IMR-90 (cell line): ENCODE measurements at regions not wholly inside any gene's neighbourhood (a gene's known extent, or its start where the extent isn't known, plus 50 kb on each side); places are given as distances from the start of the nearest gene placed in this dataset.

ENCODE experiments used
- ATAC-seq: fragments of 200-7000 bp; cut with Tn5 transposase; 2 replicates; pipeline ENCODE4 v1.9.1; 2020; ENCODE audit warnings: low read depth, mild to moderate bottlenecking, moderate library complexity
- BruUV-seq: library from RNA; stranded (reverse); fragments of 400-500 nt; replicated peaks from 2 replicates; lab custom pipeline; 2021; lab: Mats Ljungman, UMichigan
- CTCF ChIA-PET: fragments of 300-600 bp; formaldehyde crosslinking; extraction: SDS; loops from one replicate; lab custom pipeline; 2021; ENCODE audit warnings: antibody characterized with exemption; lab: Yijun Ruan, JAX
- POLR2A ChIA-PET: fragments of 300-600 bp; sonication (Branson Sonifier 250); formaldehyde crosslinking; loops from one replicate; lab custom pipeline; 2022; ENCODE audit warnings: antibody characterized with exemption; ENCODE audit not compliant: unreplicated experiment; lab: Charles Lee
- DNase-seq: peaks from one replicate; pipeline ENCODE4 v3.0.0; 2013
- H2AFZ ChIP-seq: replicated peaks from 2 replicates; pipeline ENCODE3; 2013; ENCODE audit warnings: low read length, mild to moderate bottlenecking; ENCODE audit not compliant: poor library complexity
- H2AK5ac ChIP-seq: 2 replicates; pipeline ENCODE4 v1.6.1; 2013; ENCODE audit warnings: low read depth, low read length, inconsistent platforms
- H2AK9ac ChIP-seq: replicated peaks from 2 replicates; pipeline ENCODE3; 2013; ENCODE audit warnings: mild to moderate bottlenecking, low read depth, low read length, moderate library complexity; ENCODE audit not compliant: poor library complexity
- H2BK120ac ChIP-seq: 2 replicates; pipeline ENCODE4 v1.6.1; 2013; ENCODE audit warnings: low read depth, low read length, inconsistent platforms
- H2BK15ac ChIP-seq: 3 replicates; pipeline ENCODE4 v1.6.1; 2013; ENCODE audit warnings: low read depth, low read length, inconsistent platforms
- H2BK20ac ChIP-seq: 2 replicates; pipeline ENCODE4 v1.6.1; 2013; ENCODE audit warnings: low read depth, mild to moderate bottlenecking, inconsistent platforms, low read length, moderate library complexity
- H2BK5ac ChIP-seq: 2 replicates; pipeline ENCODE4 v1.6.1; 2013; ENCODE audit warnings: mild to moderate bottlenecking, low read depth, low read length, inconsistent platforms; ENCODE audit not compliant: poor library complexity, severe bottlenecking
- H3K14ac ChIP-seq: replicated peaks from 2 replicates; pipeline ENCODE4 v1.6.1; 2013; ENCODE audit warnings: low read depth, low read length, inconsistent platforms
- H3K18ac ChIP-seq: 2 replicates; pipeline ENCODE4 v1.6.1; 2013; ENCODE audit warnings: low read depth, low read length, control low read depth
- H3K23ac ChIP-seq: 2 replicates; pipeline ENCODE4 v1.6.1; 2013; ENCODE audit warnings: low read depth, low read length, inconsistent platforms
- H3K27ac ChIP-seq: 2 replicates; pipeline ENCODE4 v1.5.1; 2013; ENCODE audit warnings: mild to moderate bottlenecking, control low read depth, low read length; ENCODE audit not compliant: insufficient read depth
- H3K27me3 ChIP-seq: 2 replicates; pipeline ENCODE4 v1.6.1; 2013; ENCODE audit warnings: low read length; ENCODE audit not compliant: control insufficient read depth, insufficient read depth
- H3K36me3 ChIP-seq: 2 replicates; pipeline ENCODE4 v1.6.1; 2013; ENCODE audit warnings: low read length, mixed read lengths; ENCODE audit not compliant: control insufficient read depth, insufficient read depth
- H3K4ac ChIP-seq: 2 replicates; pipeline ENCODE4 v1.6.1; 2013; ENCODE audit warnings: low read depth, low read length, inconsistent platforms
- H3K4me1 ChIP-seq: 2 replicates; pipeline ENCODE4 v1.6.1; 2013; ENCODE audit warnings: low read length, mixed read lengths; ENCODE audit not compliant: control insufficient read depth, insufficient read depth
- H3K4me2 ChIP-seq: 2 replicates; pipeline ENCODE4 v1.6.1; 2013; ENCODE audit warnings: low read depth, mild to moderate bottlenecking, control low read depth, low read length, moderate library complexity
- H3K4me3 ChIP-seq: 2 replicates; pipeline ENCODE4 v1.5.1; 2013; ENCODE audit warnings: low read depth, mild to moderate bottlenecking, control low read depth, low read length, moderate library complexity; ENCODE audit not compliant: insufficient read depth
- H3K56ac ChIP-seq: 2 replicates; pipeline ENCODE4 v1.6.1; 2013; ENCODE audit warnings: low read length, inconsistent platforms; ENCODE audit not compliant: insufficient read depth; ENCODE audit errors: extremely low read depth
- H3K79me1 ChIP-seq, 2 experiments: 2 replicates each; pipeline ENCODE4 v1.6.1; 2013; ENCODE audit warnings: low read length in 2 of 2, inconsistent platforms in 1 of 2, low read depth in 1 of 2
- H3K9ac ChIP-seq: 2 replicates; pipeline ENCODE4 v1.6.1; 2013; ENCODE audit warnings: low read depth, low read length, control low read depth
- H3K9me1 ChIP-seq: 2 replicates; pipeline ENCODE4 v1.6.1; 2013; ENCODE audit warnings: low read length, inconsistent platforms; ENCODE audit not compliant: insufficient read depth
- H3K9me3 ChIP-seq: 2 replicates; pipeline ENCODE4 v1.6.1; 2013; ENCODE audit warnings: low read length; ENCODE audit not compliant: control insufficient read depth, insufficient read depth
- H4K20me1 ChIP-seq: 2 replicates; pipeline ENCODE4 v1.6.1; 2013; ENCODE audit warnings: low read length, inconsistent platforms; ENCODE audit not compliant: insufficient read depth
- H4K5ac ChIP-seq: 2 replicates; pipeline ENCODE4 v1.6.1; 2013; ENCODE audit warnings: mild to moderate bottlenecking, low read depth, low read length, control low read depth
- H4K8ac ChIP-seq, 2 experiments: 2 replicates each; pipeline ENCODE4 v1.6.1; 2013; ENCODE audit warnings: low read depth in 2 of 2, low read length in 2 of 2, control low read depth in 1 of 2, inconsistent platforms in 1 of 2
- H4K91ac ChIP-seq: 2 replicates; pipeline ENCODE4 v1.6.1; 2013; ENCODE audit warnings: low read depth, low read length, inconsistent platforms; ENCODE audit not compliant: insufficient read depth
- BHLHE40 ChIP-seq: fragments of 150-350 bp; IDR thresholded peaks from 2 replicates; pipeline ENCODE4 v1.6.1; 2016; ENCODE audit warnings: mild to moderate bottlenecking, low read depth, low read length
- CEBPB ChIP-seq: IDR thresholded peaks from 2 replicates; pipeline ENCODE4 v1.6.1; 2012; ENCODE audit warnings: low read depth, low read length, improper control_type of control experiment
- CHD1 ChIP-seq: IDR thresholded peaks from 2 replicates; pipeline ENCODE4 v1.6.1; 2012; ENCODE audit warnings: low read depth, low read length, improper control_type of control experiment
- CTCF ChIP-seq: conservative IDR thresholded peaks from 2 replicates; pipeline ENCODE4 v1.5.1; 2012; ENCODE audit warnings: mild to moderate bottlenecking, low read depth, low read length, improper control_type of control experiment
- ELK1 ChIP-seq: fragments of 150-350 bp; IDR thresholded peaks from 2 replicates; pipeline ENCODE4 v1.6.1; 2016; ENCODE audit warnings: low read depth, mild to moderate bottlenecking, low read length, moderate library complexity, borderline replicate concordance
- FOS ChIP-seq: fragments of 150-350 bp; IDR thresholded peaks from 2 replicates; pipeline ENCODE4 v1.6.1; 2016; ENCODE audit warnings: low read depth, low read length
- MAFK ChIP-seq: IDR thresholded peaks from 2 replicates; pipeline ENCODE4 v1.6.1; 2012; ENCODE audit warnings: low read depth, low read length, improper control_type of control experiment
- MAZ ChIP-seq: IDR thresholded peaks from 2 replicates; pipeline ENCODE4 v1.6.1; 2012; ENCODE audit warnings: low read depth, mild to moderate bottlenecking, low read length, improper control_type of control experiment, moderate library complexity, borderline replicate concordance
- MXI1 ChIP-seq: IDR thresholded peaks from 2 replicates; pipeline ENCODE4 v1.6.1; 2012; ENCODE audit warnings: low read depth, mild to moderate bottlenecking, low read length, moderate library complexity, borderline replicate concordance
- NFE2L2 ChIP-seq: fragments of 150-350 bp; IDR thresholded peaks from 2 replicates; pipeline ENCODE4 v1.6.1; 2016; ENCODE audit warnings: low read depth, mild to moderate bottlenecking, low read length
- POLR2A ChIP-seq: IDR thresholded peaks from 2 replicates; pipeline ENCODE4 v1.6.1; 2012; ENCODE audit warnings: mild to moderate bottlenecking, low read depth, low read length
- RAD21 ChIP-seq: IDR thresholded peaks from 2 replicates; pipeline ENCODE4 v1.6.1; 2012; ENCODE audit warnings: low read length, improper control_type of control experiment
- RCOR1 ChIP-seq: IDR thresholded peaks from 2 replicates; pipeline ENCODE4 v1.6.1; 2012; ENCODE audit warnings: mild to moderate bottlenecking, low read length, improper control_type of control experiment; ENCODE audit not compliant: insufficient replicate concordance
- RFX5 ChIP-seq: IDR thresholded peaks from 2 replicates; pipeline ENCODE4 v1.8.0; 2012; ENCODE audit warnings: low read depth, mild to moderate bottlenecking, low read length, moderate library complexity
- SMC3 ChIP-seq: fragments of 150-350 bp; IDR thresholded peaks from 2 replicates; pipeline ENCODE4 v1.6.1; 2016; ENCODE audit warnings: low read depth, mild to moderate bottlenecking, antibody characterized with exemption, low read length, moderate library complexity
- USF2 ChIP-seq: fragments of 150-350 bp; IDR thresholded peaks from 2 replicates; pipeline ENCODE4 v1.6.1; 2017; ENCODE audit warnings: mild to moderate bottlenecking, antibody characterized with exemption, low read length, low read depth
- WGBS, 2 experiments: methylation state at CpG; one replicate each; pipeline versions ENCODE4 v1.1.5 to v1.1.7; 2013; ENCODE audit warnings: missing lambda C conversion rate in 2 of 2; ENCODE audit not compliant: insufficient read length in 1 of 2; ENCODE audit errors: extremely low coverage in 2 of 2; 5-methylcytosine and 5-hydroxymethylcytosine counted together
- dilution Hi-C: fragments of 300-500 bp; cut with HindIII; formaldehyde crosslinking; loops from one replicate; pipeline ENCODE4 v1.14.3; 2018; ENCODE audit warnings: low sequenced_read_pairs; ENCODE audit not compliant: unreplicated experiment
- in situ Hi-C: fragments of 300-500 bp; cut with MboI; formaldehyde crosslinking; loops from 3 replicates; pipeline ENCODE4 v1.14.3; 2019; ENCODE audit warnings: low sequenced_read_pairs, inconsistent platforms, mixed read lengths
- intact Hi-C: fragments of 100-400 bp; cut with micrococcal nuclease; formaldehyde crosslinking; loops from 2 replicates; pipeline ENCODE4 v1.10.0; 2022

GRCh38 chr5:117738571-117738970 is 1163.9 kb upstream of the SEMA6A start:
- Histone ChIP-seq H2BK120ac (no peak overlapping the region), H4K20me1 (no peaks in the 10 kb centered on the region), H2AK5ac (no peak overlapping the region), H3K14ac (no peak overlapping the region), H2AFZ (no peak overlapping the region), H3K36me3 (no peaks in the 10 kb centered on the region), H3K9me3 (no peaks in the 10 kb centered on the region), H3K18ac (no peak overlapping the region), H3K79me1 (no peaks in the 10 kb centered on the region), H3K56ac (no peak overlapping the region), H3K4me3 (no peak overlapping the region), H3K27ac (no peak overlapping the region), H3K4me1 (no peaks in the 10 kb centered on the region), H4K91ac (no peak overlapping the region), H3K4me2 (no peak overlapping the region), H2BK5ac (no peak overlapping the region), H3K9me1 (no peaks in the 10 kb centered on the region), H3K4ac (no peak overlapping the region), H2BK15ac (no peak overlapping the region), H2BK20ac (no peak overlapping the region), H4K8ac (no peak overlapping the region), H3K27me3 (no peaks in the 10 kb centered on the region), H3K23ac (no peak overlapping the region), H3K9ac (no peak overlapping the region), H2AK9ac (no peak overlapping the region), H4K5ac (no peak overlapping the region)
- WGBS, 2 experiments = no CpG with 5 or more reads among the region's 3 CpGs
- ChIA-PET CTCF (no interaction called here), POLR2A (no interaction called here)
- no TSS peak for BruUV-seq
- TF ChIP-seq CEBPB (no peak), ELK1 (no peak), MAZ (no peak), USF2 (no peak), CTCF (no peak), RCOR1 (no peak), SMC3 (no peak), CHD1 (no peak), MAFK (no peak), BHLHE40 (no peak), NFE2L2 (no peak), FOS (no peak), MXI1 (no peak), POLR2A (no peak), RFX5 (no peak), RAD21 (no peak)
- in situ Hi-C loops = no loop called here
- DNase-seq = no peak
- intact Hi-C loops = no loop called here
- dilution Hi-C loops = no loop called here
- no peak for ATAC-seq
